ENCODE measurements at regions not wholly inside any gene's neighbourhood (a gene's known extent, or its start where the extent isn't known, plus 50 kb on each side); places are given as distances from the start of the nearest gene placed in this dataset.
"Not testable (repeated sequence)": the region's sequence is repeated elsewhere in the genome, so short reads cannot be mapped to it uniquely, and the experiment has no call there.

DNA sequence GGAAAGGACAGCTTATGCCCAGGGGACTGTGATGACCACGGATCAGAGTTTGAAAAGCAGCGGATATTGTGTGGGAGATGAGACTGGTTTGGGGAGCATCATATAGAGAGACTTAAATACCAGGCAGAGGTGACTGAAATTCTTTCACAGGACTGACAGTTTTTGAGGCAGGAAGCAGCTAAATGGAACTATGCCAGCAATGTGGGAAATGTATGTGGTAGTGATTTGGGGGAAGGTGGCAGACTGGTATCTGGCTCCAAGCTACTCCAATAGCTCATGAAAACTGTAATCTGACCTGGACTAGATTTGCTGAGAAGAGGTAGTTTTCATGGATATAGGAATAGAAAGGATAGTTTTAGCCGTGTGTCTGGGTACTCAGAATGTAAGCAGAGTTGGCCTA, 592.6 kb downstream of the REEP3 start:
- CTCF ChIA-PET: no interaction called here
- Mint-ChIP-seq H3K27ac (no peak overlapping the region), H3K9me3 (no peaks in the 10 kb centered on the region), H3K27me3 (peaks cover 4% of the 10 kb centered on the region), H3K4me3 (no peak overlapping the region), H3K36me3 (no peaks in the 10 kb centered on the region), H3K4me1 (no peaks in the 10 kb centered on the region)
- DNase-seq: no peak

DNA sequence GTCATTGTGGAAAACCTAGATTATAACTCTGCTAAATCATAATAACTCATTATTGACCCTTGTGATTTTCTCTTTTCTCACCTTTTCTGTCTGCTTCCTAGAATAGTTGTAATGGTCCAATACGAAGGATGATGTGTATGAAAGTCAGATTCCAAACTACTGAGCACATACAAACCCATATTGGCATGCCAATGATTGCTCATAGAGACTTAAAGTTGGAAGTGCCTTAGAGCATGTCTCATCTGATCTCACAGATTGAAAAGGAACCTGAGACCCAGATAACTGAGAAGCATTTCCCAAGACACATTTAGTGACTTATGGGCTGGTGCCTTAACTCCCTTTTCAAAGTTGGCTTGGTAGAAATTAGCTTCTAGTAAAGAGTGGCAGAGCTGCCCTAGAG, 594.3 kb downstream of the REEP3 start:
- Mint-ChIP-seq H3K36me3 (no peaks in the 10 kb centered on the region), H3K9me3 (no peaks in the 10 kb centered on the region), H3K27me3 (peaks cover 4% of the 10 kb centered on the region), H3K4me3 (no peak overlapping the region), H3K4me1 (no peaks in the 10 kb centered on the region), H3K27ac (no peak overlapping the region)
- CTCF ChIA-PET: interaction anchor here (1.6 kb wide), 1 partner anchor 10 kb away, joined by 4 read pairs; no protein-coding TSS in a partner anchor
- no peak for DNase-seq

DNA sequence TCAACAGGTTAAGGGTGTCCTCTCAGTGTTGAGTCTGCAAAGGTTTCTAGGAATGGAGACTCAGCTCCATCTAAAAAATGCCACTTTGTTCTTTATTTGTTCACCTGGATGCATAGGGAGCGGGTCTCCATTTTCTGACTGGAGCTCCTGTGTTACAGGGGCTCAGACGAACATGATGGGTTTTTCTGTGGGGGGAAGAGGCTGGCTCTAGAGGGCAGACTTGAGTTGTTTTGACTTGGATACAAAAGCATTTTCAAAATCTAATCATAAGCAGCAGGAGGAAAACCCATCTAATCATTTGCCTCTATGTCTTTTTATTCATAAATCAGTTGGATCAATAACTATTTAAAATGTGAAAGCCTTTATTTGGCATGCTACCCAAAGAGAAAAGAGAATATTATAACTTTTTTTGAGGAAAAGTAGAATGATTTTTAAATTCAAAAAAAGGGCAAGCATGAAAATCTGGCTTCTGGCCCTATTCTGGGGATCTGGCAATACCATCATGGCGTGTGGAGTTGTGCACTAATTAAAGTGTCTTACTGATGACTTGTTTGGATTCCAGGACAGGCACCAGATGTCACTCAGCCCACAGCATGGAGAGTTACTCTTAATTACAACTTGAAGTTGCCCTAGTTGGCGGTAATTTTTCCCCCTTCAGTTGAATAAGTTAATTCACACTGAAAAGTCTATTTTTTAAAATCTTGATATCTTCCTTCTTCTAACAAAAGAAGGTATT, 594.9 kb downstream of the REEP3 start:
- Mint-ChIP-seq H3K36me3 (no peaks in the 10 kb centered on the region), H3K4me3 (no peak overlapping the region), H3K27ac (no peak overlapping the region), H3K4me1 (no peaks in the 10 kb centered on the region), H3K9me3 (no peaks in the 10 kb centered on the region), H3K27me3 (peaks cover 4% of the 10 kb centered on the region)
- CTCF ChIA-PET: interaction anchor here (1.6 kb wide), 1 partner anchor 10 kb away, joined by 4 read pairs; no protein-coding TSS in a partner anchor
- no peak for DNase-seq

DNA sequence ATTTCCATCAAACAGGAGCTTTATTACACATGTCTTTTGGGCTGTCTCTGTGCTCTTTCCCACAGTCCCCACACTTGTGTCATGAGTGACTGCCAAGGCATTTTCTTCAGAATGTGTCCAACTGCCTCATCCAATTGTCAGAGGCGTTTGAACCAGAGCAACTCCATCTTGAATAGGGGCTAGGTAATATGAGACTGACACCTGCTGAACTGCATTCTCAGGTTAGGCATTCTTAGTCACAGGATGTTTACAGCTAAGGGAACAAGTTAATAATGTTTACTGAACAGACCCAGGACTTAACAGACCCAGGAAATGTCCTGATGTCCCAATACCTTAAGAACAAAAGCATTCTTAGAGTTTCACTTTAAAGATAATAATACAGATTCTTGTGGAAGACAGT, 595.5 kb downstream of the REEP3 start:
- Mint-ChIP-seq H3K27ac (no peak overlapping the region), H3K4me1 (no peaks in the 10 kb centered on the region), H3K36me3 (no peaks in the 10 kb centered on the region), H3K27me3 (peaks cover 4% of the 10 kb centered on the region), H3K9me3 (no peaks in the 10 kb centered on the region), H3K4me3 (no peak overlapping the region)
- no peak for DNase-seq
- CTCF ChIA-PET: interaction anchor here (1.6 kb wide), 1 partner anchor 11 kb away, joined by 4 read pairs; no protein-coding TSS in a partner anchor

DNA sequence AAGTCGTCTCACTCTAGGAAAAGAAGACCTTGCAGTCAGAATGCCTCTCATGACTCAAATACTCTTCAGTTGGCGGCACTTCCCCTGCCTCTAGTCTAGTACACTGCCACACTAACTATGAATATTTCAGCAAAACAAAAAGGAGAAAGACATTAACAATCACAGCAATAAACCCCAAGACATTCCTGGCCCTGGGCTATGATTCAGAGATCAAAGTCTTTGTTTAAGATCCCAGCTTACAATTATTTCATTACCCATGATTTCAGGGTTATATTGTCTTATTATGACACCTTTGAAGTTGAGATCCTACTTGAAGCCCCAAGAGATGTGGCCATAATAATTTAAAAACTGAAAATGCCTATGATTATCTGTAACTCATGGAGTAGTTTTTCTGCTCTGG, 597.5 kb downstream of the REEP3 start:
- no peaks in the 10 kb centered on the region for H3K36me3 Mint-ChIP-seq
- H3K27me3 Mint-ChIP-seq: peaks cover 4% of the 10 kb centered on the region
- CTCF ChIA-PET: no interaction called here
- H3K4me3 Mint-ChIP-seq: no peak overlapping the region
- H3K27ac Mint-ChIP-seq: no peak overlapping the region
- no peaks in the 10 kb centered on the region for H3K4me1 Mint-ChIP-seq
- no peaks in the 10 kb centered on the region for H3K9me3 Mint-ChIP-seq
- no peak for DNase-seq

DNA sequence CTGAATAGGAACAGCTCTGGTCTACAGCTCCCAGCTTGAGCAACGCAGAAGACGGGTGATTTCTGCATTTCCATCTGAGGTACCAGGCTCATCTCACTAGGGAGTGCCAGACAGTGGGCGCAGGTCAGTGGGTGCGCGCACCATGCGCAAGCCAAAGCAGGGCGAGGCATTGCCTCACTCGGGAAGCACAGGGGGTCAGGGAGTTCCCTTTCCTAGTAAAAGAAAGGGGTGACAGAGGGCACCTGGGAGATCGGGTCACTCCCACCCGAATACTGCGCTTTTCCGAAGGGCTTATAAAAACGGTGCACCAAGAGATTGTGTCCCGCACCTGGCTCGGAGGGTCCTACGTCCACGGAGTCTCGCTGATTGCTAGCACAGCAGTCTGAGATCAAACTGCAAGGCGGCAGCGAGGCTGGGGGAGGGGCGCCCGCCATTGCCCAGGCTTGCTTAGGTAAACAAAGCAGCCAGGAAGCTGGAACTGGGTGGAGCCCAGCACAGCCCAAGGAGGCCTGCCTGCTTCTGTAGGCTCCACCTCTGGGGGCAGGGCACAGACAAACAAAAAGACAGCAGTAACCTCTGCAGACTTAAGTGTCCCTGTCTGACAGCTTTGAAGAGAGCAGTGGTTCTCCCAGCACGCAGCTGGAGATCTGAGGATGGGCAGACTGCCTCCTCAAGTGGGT, 599.2 kb downstream of the REEP3 start:
- H3K4me1 Mint-ChIP-seq, H3K27ac Mint-ChIP-seq, H3K27me3 Mint-ChIP-seq, CTCF ChIA-PET, H3K36me3 Mint-ChIP-seq, H3K9me3 Mint-ChIP-seq, DNase-seq, H3K4me3 Mint-ChIP-seq: not testable (repeated sequence)

DNA sequence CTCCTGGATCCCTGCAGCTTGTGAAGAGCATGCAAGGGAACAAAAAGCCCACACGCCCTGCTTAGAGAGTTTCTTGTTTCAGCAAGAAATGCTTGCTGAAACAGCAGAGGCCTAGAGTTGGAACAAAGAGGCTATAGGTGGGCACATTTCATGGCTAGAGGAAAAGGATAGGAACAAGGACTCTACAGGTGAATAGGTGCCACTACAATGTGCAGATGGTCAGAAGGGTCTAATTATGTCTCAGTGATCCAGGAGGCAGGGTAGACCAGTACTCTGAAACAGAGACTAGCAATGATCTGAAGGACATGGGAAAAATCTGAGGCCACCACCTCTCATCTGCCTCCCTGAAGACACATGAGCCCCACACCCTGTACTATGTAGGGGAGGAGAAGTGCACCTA, 609.0 kb downstream of the REEP3 start:
- Mint-ChIP-seq H3K4me3 (no peak overlapping the region), H3K36me3 (no peaks in the 10 kb centered on the region), H3K4me1 (no peaks in the 10 kb centered on the region), H3K9me3 (no peaks in the 10 kb centered on the region), H3K27me3 (no peaks in the 10 kb centered on the region), H3K27ac (no peak overlapping the region)
- DNase-seq: no peak
- CTCF ChIA-PET: no interaction called here

DNA sequence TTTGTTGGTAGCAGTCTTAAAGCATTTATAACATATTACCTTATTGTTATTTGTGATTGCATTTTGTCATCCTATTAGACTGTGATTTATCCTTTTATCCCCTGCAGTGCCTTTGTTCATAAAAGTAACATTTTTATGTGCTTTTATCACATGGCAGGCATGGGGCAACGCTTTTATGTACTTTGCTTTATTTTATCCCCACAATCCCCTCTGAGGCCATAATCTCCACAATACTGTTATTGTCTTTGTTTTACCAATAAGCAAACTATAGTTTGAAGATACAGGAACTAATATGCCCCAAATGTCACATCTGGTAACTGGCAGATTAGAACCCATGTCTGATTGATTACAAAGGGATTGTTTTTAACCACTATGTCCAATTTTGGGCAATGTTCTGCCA, 613.5 kb downstream of the REEP3 start:
- Mint-ChIP-seq H3K27me3 (no peaks in the 10 kb centered on the region), H3K9me3 (no peaks in the 10 kb centered on the region), H3K27ac (no peak overlapping the region), H3K4me1 (no peaks in the 10 kb centered on the region), H3K36me3 (no peaks in the 10 kb centered on the region), H3K4me3 (no peak overlapping the region)
- CTCF ChIA-PET: no interaction called here
- DNase-seq: no peak

DNA sequence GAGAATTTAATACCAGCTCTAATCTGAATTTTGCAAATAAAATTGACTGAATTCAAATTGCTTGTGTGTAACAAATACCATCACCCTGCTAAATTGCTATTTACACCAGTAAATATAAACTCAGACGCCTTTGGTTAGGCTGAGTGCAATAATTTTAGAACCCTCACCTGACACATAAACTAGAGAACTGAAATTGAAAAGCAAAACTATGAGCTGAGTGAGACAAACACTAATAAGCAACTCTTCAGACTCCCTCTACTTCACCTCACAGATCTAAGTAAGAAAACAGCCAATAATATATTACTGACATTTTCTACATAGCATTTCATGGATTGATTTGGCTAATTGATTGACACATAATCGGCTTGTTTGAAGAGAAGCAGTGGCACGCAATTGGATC, 621.2 kb downstream of the REEP3 start:
- Mint-ChIP-seq H3K4me1 (no peaks in the 10 kb centered on the region), H3K36me3 (no peaks in the 10 kb centered on the region), H3K27ac (no peak overlapping the region), H3K4me3 (no peak overlapping the region), H3K27me3 (no peaks in the 10 kb centered on the region), H3K9me3 (no peaks in the 10 kb centered on the region)
- no peak for DNase-seq
- CTCF ChIA-PET: no interaction called here

DNA sequence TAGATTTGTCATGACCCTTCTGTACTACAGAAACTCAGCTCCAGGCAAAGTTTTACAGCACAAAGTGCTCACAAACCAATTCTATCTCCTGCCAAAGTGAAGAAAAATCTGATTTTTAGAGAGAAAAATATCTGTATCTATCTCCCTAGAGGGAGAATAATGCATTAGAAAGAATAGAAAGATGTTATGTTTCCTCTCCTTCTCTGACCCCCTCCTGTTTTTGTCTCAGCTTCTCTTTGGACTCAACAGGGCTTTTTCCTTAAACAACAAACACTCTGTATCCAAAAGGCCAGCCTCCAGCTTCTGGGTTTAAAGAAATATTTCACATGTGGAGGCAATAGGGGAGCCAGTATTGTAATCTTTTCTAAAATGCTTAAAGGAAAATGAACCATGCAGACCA, 627.4 kb downstream of the REEP3 start:
- H3K4me1 Mint-ChIP-seq: no peaks in the 10 kb centered on the region
- CTCF ChIA-PET: no interaction called here
- no peak overlapping the region for H3K4me3 Mint-ChIP-seq
- H3K27ac Mint-ChIP-seq: no peak overlapping the region
- H3K9me3 Mint-ChIP-seq: no peaks in the 10 kb centered on the region
- H3K27me3 Mint-ChIP-seq: no peaks in the 10 kb centered on the region
- H3K36me3 Mint-ChIP-seq: no peaks in the 10 kb centered on the region
- DNase-seq: no peak

DNA sequence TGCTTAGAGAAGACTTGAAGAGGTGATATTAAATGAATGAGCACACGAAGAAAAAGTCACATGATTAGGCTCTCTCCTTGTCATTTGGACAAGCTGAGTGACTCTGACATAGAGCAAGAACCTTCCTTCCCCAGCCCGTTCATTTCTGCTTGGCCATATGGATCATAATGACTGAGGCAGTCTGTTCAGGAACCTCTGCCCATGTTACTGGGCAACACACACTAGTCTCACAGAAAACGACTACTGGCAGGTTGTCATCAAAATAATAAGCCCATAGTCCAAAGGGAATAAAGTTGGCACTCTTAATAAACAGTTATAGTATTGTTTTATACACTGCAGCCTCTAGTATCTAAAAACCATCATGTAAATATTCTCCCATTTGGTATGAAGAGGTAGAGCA, 635.0 kb downstream of the REEP3 start:
- H3K4me1 Mint-ChIP-seq: no peaks in the 10 kb centered on the region

DNA sequence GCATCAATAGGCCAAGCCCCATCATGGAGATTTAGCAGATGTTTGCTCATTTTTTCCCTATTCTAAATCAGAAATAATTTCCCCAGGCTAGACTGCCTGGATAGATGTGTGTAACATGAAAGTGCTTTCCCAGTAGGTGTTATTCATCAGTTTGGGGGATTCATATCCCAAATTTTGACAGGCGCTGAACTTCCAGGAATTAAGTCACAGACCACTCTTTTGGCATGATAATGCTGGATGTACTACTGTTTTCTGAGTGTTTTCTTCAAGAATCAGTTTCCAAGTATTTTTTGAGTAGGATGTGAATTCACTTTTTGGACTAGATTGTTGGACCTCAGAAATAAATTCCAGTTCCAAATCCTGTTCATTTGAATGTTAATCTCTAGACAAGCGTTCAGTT, 637.4 kb downstream of the REEP3 start:
- DNase-seq: no peak
- Mint-ChIP-seq H3K4me1 (no peaks in the 10 kb centered on the region), H3K27ac (no peak overlapping the region), H3K27me3 (no peaks in the 10 kb centered on the region), H3K4me3 (no peak overlapping the region), H3K36me3 (no peaks in the 10 kb centered on the region), H3K9me3 (no peaks in the 10 kb centered on the region)
- CTCF ChIA-PET: no interaction called here

More for the DNA sequence above, 635.0 kb downstream of the REEP3 start:
- Mint-ChIP-seq H3K4me3 (no peak overlapping the region), H3K9me3 (no peaks in the 10 kb centered on the region), H3K27ac (no peak overlapping the region), H3K27me3 (no peaks in the 10 kb centered on the region), H3K36me3 (no peaks in the 10 kb centered on the region)
- DNase-seq: no peak
- CTCF ChIA-PET: no interaction called here

DNA sequence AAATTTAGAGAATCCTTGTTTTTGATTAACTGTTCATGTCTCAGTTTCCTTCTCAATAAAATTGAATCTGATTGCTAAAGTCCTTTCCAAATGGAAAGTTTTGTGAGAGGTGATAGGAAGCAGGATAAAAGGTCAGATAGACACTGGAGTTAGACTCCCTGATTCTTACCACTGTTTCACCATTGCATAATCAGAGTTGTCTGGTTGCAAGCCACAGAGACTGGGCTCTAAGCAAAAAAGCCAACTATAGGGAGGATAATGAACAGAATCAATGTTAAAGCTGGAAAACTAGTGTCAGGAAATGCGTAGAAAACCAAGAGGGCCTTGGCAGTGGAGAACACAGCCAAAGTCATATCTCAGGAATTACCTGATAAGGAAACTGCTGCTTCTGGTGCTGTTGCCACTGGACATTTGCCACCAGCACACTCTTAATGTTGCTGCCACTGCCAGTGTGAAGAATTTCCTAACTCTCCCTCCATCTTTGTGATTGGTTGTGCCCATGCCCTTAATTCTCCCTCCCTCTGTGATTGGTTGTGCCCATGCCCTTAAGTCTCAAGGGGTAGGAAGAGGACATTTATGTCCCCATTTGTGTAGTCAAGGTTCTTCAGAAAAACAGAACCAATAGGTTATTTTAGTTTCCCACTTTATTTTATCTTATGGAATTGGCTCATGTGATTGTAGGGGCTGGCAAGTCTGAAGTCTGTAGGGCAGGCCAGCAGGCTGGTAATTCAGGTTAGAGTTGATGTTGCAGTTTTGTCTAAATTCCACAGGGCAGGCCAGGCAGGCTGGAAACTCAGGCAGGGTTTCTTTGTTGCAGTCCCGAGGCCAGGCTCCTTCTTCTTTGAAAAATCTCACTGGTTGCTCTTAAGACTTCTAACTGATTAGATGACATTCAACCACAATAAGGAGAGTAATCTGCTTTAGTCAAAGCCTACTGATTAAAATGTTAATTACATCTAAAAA, 639.0 kb downstream of the REEP3 start:
- no peaks in the 10 kb centered on the region for H3K27me3 Mint-ChIP-seq
- no peak overlapping the region for H3K27ac Mint-ChIP-seq
- H3K36me3 Mint-ChIP-seq: no peaks in the 10 kb centered on the region
- no peak for DNase-seq
- CTCF ChIA-PET: no interaction called here
- no peaks in the 10 kb centered on the region for H3K9me3 Mint-ChIP-seq
- no peak overlapping the region for H3K4me3 Mint-ChIP-seq
- no peaks in the 10 kb centered on the region for H3K4me1 Mint-ChIP-seq

DNA sequence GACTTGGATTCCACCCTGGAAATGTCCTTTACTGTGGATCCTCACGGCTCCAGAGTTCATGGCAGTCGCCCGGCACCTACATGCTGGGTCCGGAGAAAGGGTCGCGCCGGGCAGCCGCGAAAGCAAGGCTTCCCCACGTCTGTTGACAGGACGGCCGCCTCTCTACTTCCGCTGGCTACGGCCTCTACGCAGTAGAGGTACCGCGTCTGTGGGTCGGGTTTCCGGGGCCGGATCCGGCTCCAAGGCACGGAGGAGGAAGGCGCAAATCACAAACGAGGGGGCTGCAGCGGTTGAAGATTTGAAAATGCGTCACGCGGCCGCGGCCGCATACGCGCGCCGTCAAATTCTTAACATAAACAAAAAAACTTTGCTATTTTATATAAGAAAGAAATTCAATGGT, 649.6 kb downstream of the REEP3 start:
- H3K4me1 Mint-ChIP-seq: no peaks in the 10 kb centered on the region
- H3K4me3 Mint-ChIP-seq: no peak overlapping the region
- no peaks in the 10 kb centered on the region for H3K36me3 Mint-ChIP-seq
- CTCF ChIA-PET: no interaction called here
- no peaks in the 10 kb centered on the region for H3K9me3 Mint-ChIP-seq
- DNase-seq: no peak
- H3K27ac Mint-ChIP-seq: no peak overlapping the region
- H3K27me3 Mint-ChIP-seq: no peaks in the 10 kb centered on the region

All from activated naive CD4-positive, alpha-beta T cell treated with anti-CD3 and anti-CD28 coated beads, Interleukin-2, amount 10 ng/mL, durations not matched to agents 7 days and 5 days (primary cell).